Motor neuron (in vitro differentiated cells): ENCODE measurements at regions not wholly inside any gene's neighbourhood (a gene's known extent, or its start where the extent isn't known, plus 50 kb on each side); places are given as distances from the start of the nearest gene placed in this dataset.

Experiments
- ATAC-seq, 8 experiments: fragments of 200-7000 bp; cut with Tn5 transposase; replicated peaks in 6 of 8; 2 replicates each; pipeline ENCODE4 v1.8.0; 2021; ENCODE audit warnings: mild to moderate bottlenecking in 8 of 8, moderate library complexity in 8 of 8
- H3K27ac ChIP-seq, 2 donors: fragments of 250-450 bp; sonication (Bioruptor Pico); 2 replicates each; pipeline ENCODE4 v1.9.0; 2021; ENCODE audit warnings: antibody characterized with exemption in 2 of 2, mild to moderate bottlenecking in 2 of 2, moderate library complexity in 1 of 2
- H3K4me1 ChIP-seq, 2 donors: fragments of 250-450 bp; sonication (Bioruptor Pico); replicated peaks in 1 of 2; 2 replicates each; pipeline ENCODE4 v1.6.1; 2021; ENCODE audit warnings: antibody characterized with exemption in 2 of 2, mild to moderate bottlenecking in 2 of 2, moderate library complexity in 1 of 2
- H3K4me3 ChIP-seq, 5 donors: fragments of 250-450 bp; sonication (Bioruptor Pico); 2 replicates each; pipeline ENCODE4 v1.9.0; 2021; ENCODE audit warnings: antibody characterized with exemption in 5 of 5, mild to moderate bottlenecking in 5 of 5, moderate library complexity in 4 of 5
- WGBS, 10 experiments: fragments of 450-650 bp; shearing (Covaris generic); methylation state at CpG; one replicate each; pipeline ENCODE4 v1.0.0; 2022; 5-methylcytosine and 5-hydroxymethylcytosine counted together
- in situ Hi-C, 9 experiments: fragments of 400-800 bp; cut with MboI; loops; one replicate each; pipeline ENCODE4 v1.15.0; 2021; ENCODE audit warnings: low sequenced_read_pairs in 9 of 9, low pct_unique_long_range_greater_than_20kb in 2 of 9; ENCODE audit not compliant: unreplicated experiment in 9 of 9

GRCh38 chr3:194935632-194936470 is 250.2 kb downstream of the FAM43A start:
- in situ Hi-C loops: no loop called here
- H3K4me3 ChIP-seq: no peak overlapping the region
- 53 to 94% (median 80%) methylated on average over 6 to 10 of the region's 10 CpGs for WGBS, 10 experiments
- peaks cover 1 to 22% of the 10 kb centered on the region in 2 donors for H3K4me1 ChIP-seq
- ATAC-seq: no peak
- no peak overlapping the region for H3K27ac ChIP-seq

- no peak for ATAC-seq
- in situ Hi-C loops: no loop called here
- no peak overlapping the region for H3K27ac ChIP-seq
- H3K4me3 ChIP-seq: no peak overlapping the region
- peaks cover 0 to 14% of the 10 kb centered on the region in 2 donors for H3K4me1 ChIP-seq
- 45 to 92% (median 73%) methylated on average over 1 to 4 of the region's 4 CpGs; no CpG with 5 or more reads in 2 of the 10 experiments for WGBS, 10 experiments
Measured at GRCh38 chr3:194936659-194937058, 251.0 kb downstream of the FAM43A start.

DNA sequence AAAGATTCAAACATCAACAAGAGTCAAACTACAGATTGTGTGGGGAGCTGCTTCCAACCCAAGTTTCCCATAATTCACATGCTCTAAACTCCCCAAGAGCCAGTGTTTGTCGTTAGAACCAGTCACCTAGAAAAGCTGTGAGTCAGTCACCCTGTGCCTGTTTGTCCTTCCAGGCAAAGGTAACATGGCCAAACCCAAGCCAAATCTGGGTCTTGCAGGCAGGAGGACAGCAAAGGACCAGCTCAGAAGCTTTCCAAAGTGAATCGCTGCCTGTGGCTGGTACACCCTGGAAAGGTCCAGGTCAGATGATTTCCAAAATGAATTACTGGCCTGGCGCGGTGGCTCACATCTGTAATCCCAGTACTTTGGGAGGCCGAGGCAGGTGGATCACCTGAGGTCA is 251.5 kb downstream of the FAM43A start:
- peaks cover 0 to 14% of the 10 kb centered on the region in 2 donors for H3K4me1 ChIP-seq
- ATAC-seq: no peak
- in situ Hi-C loops: no loop called here
- H3K4me3 ChIP-seq: no peak overlapping the region
- no peak overlapping the region for H3K27ac ChIP-seq
- 50 to 94% (median 83%) methylated on average over 1 to 4 of the region's 5 CpGs; no CpG with 5 or more reads in 3 of the 10 experiments for WGBS, 10 experiments

- H3K4me3 ChIP-seq: no peak overlapping the region
- WGBS, 10 experiments: 72 to 100% (median 94%) methylated on average over 1 to 7 of the region's 7 CpGs; no CpG with 5 or more reads in 5 of the 10 experiments
- no peak for ATAC-seq
- H3K4me1 ChIP-seq: peaks cover 0 to 14% of the 10 kb centered on the region in 2 donors
- in situ Hi-C loops: no loop called here
- no peak overlapping the region for H3K27ac ChIP-seq
Measured at GRCh38 chr3:194937882-194938321, 252.2 kb downstream of the FAM43A start.

- 60 to 86% (median 83%) methylated on average over 1 to 4 of the region's 8 CpGs; no CpG with 5 or more reads in 4 of the 10 experiments for WGBS, 10 experiments
- peak overlapping the region in 1 of 2 donors; percentile 51 for H3K27ac ChIP-seq
- ATAC-seq: peak in 5 of 8 experiments; percentile 45 to 79 (median 57)
Measured at GRCh38 chr3:194938845-194939531, 253.3 kb downstream of the FAM43A start.

GRCh38 chr3:194939532-194939909 is 253.8 kb downstream of the FAM43A start:
- WGBS, 10 experiments: 14 to 83% (median 75%) methylated on average over 1 to 2 of the region's 6 CpGs; no CpG with 5 or more reads in 7 of the 10 experiments
- H3K4me1 ChIP-seq: peaks cover 0 to 7% of the 10 kb centered on the region in 2 donors
- H3K27ac ChIP-seq: no peak overlapping the region
- in situ Hi-C loops: no loop called here
- H3K4me3 ChIP-seq: no peak overlapping the region
- ATAC-seq: no peak

More at GRCh38 chr3:194938845-194939531, 253.3 kb downstream of the FAM43A start:
- Histone ChIP-seq H3K4me3 (no peak overlapping the region), H3K4me1 (peaks cover 0 to 7% of the 10 kb centered on the region in 2 donors)
- in situ Hi-C loops: no loop called here

DNA sequence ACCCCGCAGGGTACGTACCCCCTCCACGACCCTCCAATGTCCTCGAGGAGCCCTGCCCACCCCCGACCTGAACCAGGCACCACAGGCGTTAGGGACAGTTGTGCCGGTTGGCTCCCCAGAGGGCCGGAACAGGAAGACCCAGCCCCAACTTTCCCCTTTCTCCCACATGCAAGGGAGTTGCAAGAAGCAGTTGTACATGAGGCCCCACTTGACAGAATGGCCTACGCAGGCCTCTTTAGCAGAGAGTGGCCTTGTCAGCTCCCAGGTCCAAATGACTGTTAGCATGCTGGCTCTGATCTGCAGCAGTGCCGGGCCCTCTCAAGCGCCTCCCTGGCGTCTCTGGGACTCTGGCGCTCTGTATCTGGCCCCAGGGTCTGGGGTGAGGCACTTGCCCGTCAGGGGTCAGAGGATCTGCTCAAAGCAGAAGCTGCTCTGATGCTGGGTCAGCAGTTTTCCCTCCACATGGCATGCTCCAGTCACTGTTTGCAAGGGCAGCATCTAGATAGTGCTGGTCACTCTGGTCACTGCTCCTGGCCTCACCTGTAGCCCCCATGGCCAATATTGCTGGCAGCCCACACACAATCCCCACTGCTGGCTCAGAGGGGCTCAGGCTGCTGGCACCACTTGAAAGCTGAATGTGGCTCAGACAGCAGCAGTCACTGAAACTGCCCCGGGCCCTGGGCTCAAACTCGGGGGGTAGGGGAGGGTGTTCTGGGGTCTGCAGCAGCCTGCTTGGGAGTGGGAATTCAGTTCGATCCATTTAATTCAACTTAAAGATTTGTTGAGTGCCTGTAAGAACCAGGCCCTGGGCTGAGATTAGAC is 254.5 kb downstream of the FAM43A start:
- WGBS, 10 experiments: 10 to 100% (median 74%) methylated on average over 1 to 5 of the region's 17 CpGs; no CpG with 5 or more reads in 4 of the 10 experiments
- Histone ChIP-seq H3K4me3 (no peak overlapping the region), H3K4me1 (peaks cover 0 to 8% of the 10 kb centered on the region in 2 donors), H3K27ac (no peak overlapping the region)
- in situ Hi-C loops: no loop called here
- ATAC-seq: no peak

- in situ Hi-C loops: no loop called here
- ATAC-seq: no peak
- Histone ChIP-seq H3K27ac (no peak overlapping the region), H3K4me3 (no peak overlapping the region), H3K4me1 (peaks cover 0 to 15% of the 10 kb centered on the region in 2 donors)
- 76 to 100% (median 94%) methylated on average over 1 to 3 of the region's 9 CpGs; no CpG with 5 or more reads in 3 of the 10 experiments for WGBS, 10 experiments
Measured at GRCh38 chr3:194941360-194941955, 255.8 kb downstream of the FAM43A start.

DNA sequence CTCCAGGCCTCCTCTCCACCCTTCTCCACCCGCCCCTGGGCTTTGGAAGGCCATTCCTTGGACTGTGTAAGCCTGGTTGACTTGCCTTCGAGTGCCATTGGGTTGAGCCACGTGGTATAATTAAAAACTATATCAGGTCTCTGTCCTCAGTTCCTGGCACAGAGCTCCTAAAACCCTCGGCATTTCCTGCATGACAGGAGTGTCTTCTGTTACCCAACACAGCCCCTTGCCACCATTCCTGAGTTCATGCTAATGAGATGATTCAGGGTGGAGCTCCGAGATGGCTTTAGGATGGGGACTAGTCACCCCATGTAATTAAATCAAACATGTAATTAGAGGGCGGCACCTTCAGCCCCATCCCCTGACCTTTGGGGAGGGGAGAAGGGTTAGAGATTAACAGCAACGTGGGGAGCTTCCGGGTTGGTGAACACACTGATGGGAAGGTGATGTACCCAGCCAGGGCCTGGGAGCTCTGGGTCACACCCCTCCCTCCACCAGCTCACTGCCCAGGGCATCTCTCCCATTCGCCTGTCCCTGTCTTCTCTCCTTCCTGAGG is 256.4 kb downstream of the FAM43A start:
- WGBS, 10 experiments: 40 to 100% (median 64%) methylated on average over 1 to 5 of the region's 9 CpGs; no CpG with 5 or more reads in 5 of the 10 experiments
- Histone ChIP-seq H3K27ac (no peak overlapping the region), H3K4me1 (peaks cover 0 to 15% of the 10 kb centered on the region in 2 donors), H3K4me3 (no peak overlapping the region)
- in situ Hi-C loops: no loop called here
- ATAC-seq: peak in 1 of 8 experiments; percentile 42

- H3K4me3 ChIP-seq: no peak overlapping the region
- ATAC-seq: no peak
- in situ Hi-C loops: no loop called here
- H3K27ac ChIP-seq: no peak overlapping the region
- 70 to 100% (median 80%) methylated on average over 1 to 9 of the region's 11 CpGs; no CpG with 5 or more reads in 5 of the 10 experiments for WGBS, 10 experiments
- H3K4me1 ChIP-seq: peaks cover 0 to 8% of the 10 kb centered on the region in 2 donors
Measured at GRCh38 chr3:194944526-194944925, 258.8 kb downstream of the FAM43A start.

DNA sequence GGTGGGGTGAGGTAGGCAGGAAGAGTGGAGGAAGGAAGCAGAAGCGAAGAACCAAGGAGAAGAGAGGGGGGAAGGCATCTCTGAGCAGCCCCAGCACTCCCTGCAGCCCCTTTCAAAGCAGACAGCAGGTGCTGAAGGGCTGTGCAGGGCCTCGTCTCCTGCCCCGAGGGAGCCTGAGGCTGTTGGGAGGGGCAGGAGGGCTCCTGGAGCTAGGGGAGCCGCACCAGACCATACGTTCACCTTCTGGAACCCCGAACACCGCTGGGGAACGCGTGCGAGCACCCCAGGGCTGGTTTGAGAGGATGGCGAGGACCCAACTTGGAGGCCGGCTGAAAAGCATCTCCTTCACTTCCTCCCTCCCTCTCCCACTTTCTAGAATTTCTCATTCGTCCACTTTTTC is 259.8 kb downstream of the FAM43A start:
- 49 to 100% (median 80%) methylated on average over 2 to 12 of the region's 13 CpGs; no CpG with 5 or more reads in 2 of the 10 experiments for WGBS, 10 experiments
- no peak overlapping the region for H3K27ac ChIP-seq
- no peak for ATAC-seq

GRCh38 chr3:194946091-194946490 is 260.4 kb downstream of the FAM43A start:
- H3K4me1 ChIP-seq: peaks cover 0 to 8% of the 10 kb centered on the region in 2 donors
- in situ Hi-C loops: no loop called here
- H3K4me3 ChIP-seq: no peak overlapping the region
- no peak for ATAC-seq
- WGBS, 10 experiments: 33 to 95% (median 87%) methylated on average over 3 to 8 of the region's 9 CpGs; no CpG with 5 or more reads in 1 of the 10 experiments
- no peak overlapping the region for H3K27ac ChIP-seq

More for the DNA sequence above, 259.8 kb downstream of the FAM43A start:
- in situ Hi-C loops: no loop called here
- Histone ChIP-seq H3K4me1 (peaks cover 0 to 8% of the 10 kb centered on the region in 2 donors), H3K4me3 (no peak overlapping the region)
